Psoas muscle (tissue), 7 donors: ENCODE measurements at regions not wholly inside any gene's neighbourhood (a gene's known extent, or its start where the extent isn't known, plus 50 kb on each side); places are given as distances from the start of the nearest gene placed in this dataset.

Source experiments
- ATAC-seq, 4 donors: fragments of 200-7000 bp; cut with Tn5 transposase; one replicate each; pipeline ENCODE4 v1.9.1; 2020; ENCODE audit warnings: moderate library complexity in 3 of 4, mild to moderate bottlenecking in 2 of 4
- DNase-seq, 2 donors: peaks; one replicate each; pipeline ENCODE4 v3.0.0-alpha.2; 2020
- H3K27ac ChIP-seq: fragments of 200-600 bp; one replicate; pipeline ENCODE4 v1.8.0; 2022
- H3K27me3 ChIP-seq, 3 donors: fragments of 200-600 bp in 1 of 3; one replicate each; pipeline versions ENCODE4 v1.6.1 to v1.8.0; 2013 to 2022; ENCODE audit warnings: low read length in 2 of 3, mild to moderate bottlenecking in 2 of 3, moderate library complexity in 1 of 3; ENCODE audit not compliant: insufficient read depth in 3 of 3
- H3K36me3 ChIP-seq, 2 donors: fragments of 200-600 bp in 1 of 2; one replicate each; pipeline versions ENCODE4 v1.6.1 to v1.8.0; 2013 to 2022; ENCODE audit warnings: low read depth in 1 of 2, mild to moderate bottlenecking in 1 of 2, moderate library complexity in 1 of 2; ENCODE audit not compliant: insufficient read depth in 1 of 2
- H3K4me1 ChIP-seq: fragments of 200-600 bp; one replicate; pipeline ENCODE4 v1.8.0; 2022
- H3K4me3 ChIP-seq: fragments of 200-600 bp; one replicate; pipeline ENCODE4 v1.8.0; 2022; ENCODE audit warnings: mild to moderate bottlenecking
- H3K9me3 ChIP-seq: fragments of 200-600 bp; one replicate; pipeline ENCODE4 v1.8.0; 2022
- WGBS, 3 donors: extraction: QIAGEN DNeasy Blood & Tissue Kit; methylation state at CpG; one replicate each; pipeline versions ENCODE4 v1.1.6 to v1.1.7; 2013; 5-methylcytosine and 5-hydroxymethylcytosine counted together
- intact Hi-C, 2 donors: fragments of 100-400 bp; cut with DNase I; formaldehyde crosslinking; loops; one replicate each; pipeline versions ENCODE4 v1.11.0 to v1.14.2; 2022
- TF ChIP-seq, protein P1 (sequence below): fragments of 200-600 bp; IDR thresholded peaks from one replicate; pipeline ENCODE4 v1.8.0; 2022; ENCODE audit warnings: antibody characterized with exemption
- donor health status: healthy with polysubstance abuse.
- donor health status: DM: no; HTN: no; CAD: no; lungs with moderate emphysema.
- donor health status: Bipolar disorder and iron deficiency.
- donor health status: healthy.
- donor health status: DM: yes; HTN: yes; CAD: no.
- donor health status: DM: no; HTN: no; CAD: no.
- donor health status: DM: yes; HTN: yes; CAD: no.

DNA sequence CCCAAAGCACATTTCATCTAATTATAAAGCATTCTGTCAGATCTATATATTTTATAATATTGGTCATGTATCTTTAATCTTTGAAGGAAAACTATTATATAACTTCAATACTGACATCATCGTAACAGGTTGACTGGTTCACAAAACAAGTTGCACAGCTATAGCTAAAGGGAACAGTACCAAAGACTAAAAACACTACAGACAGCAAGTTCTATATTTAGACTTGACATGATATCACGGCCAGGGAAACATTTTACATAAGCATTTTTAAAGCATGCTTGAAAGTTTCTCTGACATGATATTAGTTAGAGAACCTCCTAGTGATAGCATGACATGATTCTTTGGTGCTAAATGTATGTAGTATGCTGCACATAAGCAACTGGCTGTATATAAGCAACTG is 182.5 kb downstream of the NDFIP2 start:
- H3K4me3 ChIP-seq, result peak overlapping the region; percentile 22
- TF ChIP-seq, protein P1, sequence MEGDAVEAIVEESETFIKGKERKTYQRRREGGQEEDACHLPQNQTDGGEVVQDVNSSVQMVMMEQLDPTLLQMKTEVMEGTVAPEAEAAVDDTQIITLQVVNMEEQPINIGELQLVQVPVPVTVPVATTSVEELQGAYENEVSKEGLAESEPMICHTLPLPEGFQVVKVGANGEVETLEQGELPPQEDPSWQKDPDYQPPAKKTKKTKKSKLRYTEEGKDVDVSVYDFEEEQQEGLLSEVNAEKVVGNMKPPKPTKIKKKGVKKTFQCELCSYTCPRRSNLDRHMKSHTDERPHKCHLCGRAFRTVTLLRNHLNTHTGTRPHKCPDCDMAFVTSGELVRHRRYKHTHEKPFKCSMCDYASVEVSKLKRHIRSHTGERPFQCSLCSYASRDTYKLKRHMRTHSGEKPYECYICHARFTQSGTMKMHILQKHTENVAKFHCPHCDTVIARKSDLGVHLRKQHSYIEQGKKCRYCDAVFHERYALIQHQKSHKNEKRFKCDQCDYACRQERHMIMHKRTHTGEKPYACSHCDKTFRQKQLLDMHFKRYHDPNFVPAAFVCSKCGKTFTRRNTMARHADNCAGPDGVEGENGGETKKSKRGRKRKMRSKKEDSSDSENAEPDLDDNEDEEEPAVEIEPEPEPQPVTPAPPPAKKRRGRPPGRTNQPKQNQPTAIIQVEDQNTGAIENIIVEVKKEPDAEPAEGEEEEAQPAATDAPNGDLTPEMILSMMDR, result no peak
- intact Hi-C loops, result loop anchor here in 1 of 2 donors (5.0 kb wide), 1 partner anchor 679 kb away; the partner anchor contains the start of gene SPRY2
- H3K9me3 ChIP-seq, result no peaks in the 10 kb centered on the region
- H3K27ac ChIP-seq, result peak overlapping the region; percentile 70
- DNase-seq (no peak), ATAC-seq (peak; percentile 48 to 71 (median 68))
- H3K27me3 ChIP-seq, result no peaks in the 10 kb centered on the region
- 26 to 29% (median 26%) methylated on average over 2 of the region's 2 CpGs for WGBS, 3 donors
- peaks cover 28% of the 10 kb centered on the region for H3K4me1 ChIP-seq
- no peaks in the 10 kb centered on the region for H3K36me3 ChIP-seq

DNA sequence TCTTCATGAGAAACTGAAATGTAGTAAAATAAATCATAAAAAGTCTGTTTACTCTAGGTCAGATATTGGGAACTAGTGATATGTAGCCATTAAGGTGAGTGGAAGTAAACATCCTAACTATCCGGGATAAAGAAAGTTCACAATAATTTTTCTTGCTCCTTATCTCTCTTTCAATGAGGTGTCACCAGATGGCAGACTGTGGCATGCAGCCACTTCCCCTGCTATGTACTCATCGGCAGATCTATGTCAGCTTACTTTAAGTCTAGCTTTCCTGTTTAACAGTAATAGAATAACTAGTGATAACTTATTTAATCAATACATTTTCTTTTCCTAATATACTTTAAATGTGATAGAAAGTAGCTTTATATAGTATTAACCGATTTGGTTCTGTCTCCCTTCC is 181.9 kb downstream of the NDFIP2 start:
- Histone ChIP-seq H3K4me1 (peaks cover 34% of the 10 kb centered on the region), H3K36me3 (no peaks in the 10 kb centered on the region), H3K9me3 (no peaks in the 10 kb centered on the region), H3K27ac (peak overlapping the region; percentile 70), H3K4me3 (peak overlapping the region; percentile 22), H3K27me3 (no peaks in the 10 kb centered on the region)
- intact Hi-C loops, result loop anchor here in 1 of 2 donors (5.0 kb wide), 1 partner anchor 679 kb away; the partner anchor contains the start of gene SPRY2
- 37 to 40% (median 39%) methylated on average over 3 of the region's 3 CpGs for WGBS, 3 donors
- ATAC-seq, result peak in 3 of 4 donors; percentile 27 to 39 (median 38)
- peak in 1 of 2 donors; percentile 53 for DNase-seq
- TF ChIP-seq, protein P1, result no peak

DNA sequence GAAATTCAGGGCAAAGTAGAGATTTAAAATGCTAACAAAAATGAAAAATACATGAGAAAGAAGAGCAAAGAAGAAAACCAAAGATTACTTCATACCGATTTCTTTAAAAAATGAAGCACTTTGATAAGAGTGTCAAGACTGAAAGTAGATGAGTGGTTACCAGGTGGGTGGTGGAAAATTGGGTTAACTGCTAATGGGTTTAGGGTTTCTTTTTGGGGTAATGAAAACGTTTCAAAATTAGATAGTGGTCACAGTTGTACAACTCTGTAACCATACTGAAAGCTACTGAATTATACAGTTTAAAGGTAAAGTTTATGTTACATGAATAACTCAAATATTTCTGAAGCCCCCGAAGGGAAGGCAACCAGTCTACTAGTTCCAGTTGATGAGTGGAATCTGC is 179.4 kb downstream of the NDFIP2 start:
- peak overlapping the region; percentile 94 for H3K27ac ChIP-seq
- no peak for ATAC-seq
- intact Hi-C loops, result loop anchor here in 1 of 2 donors (5.0 kb wide), 1 partner anchor 682 kb away; the partner anchor contains the start of gene SPRY2

DNA sequence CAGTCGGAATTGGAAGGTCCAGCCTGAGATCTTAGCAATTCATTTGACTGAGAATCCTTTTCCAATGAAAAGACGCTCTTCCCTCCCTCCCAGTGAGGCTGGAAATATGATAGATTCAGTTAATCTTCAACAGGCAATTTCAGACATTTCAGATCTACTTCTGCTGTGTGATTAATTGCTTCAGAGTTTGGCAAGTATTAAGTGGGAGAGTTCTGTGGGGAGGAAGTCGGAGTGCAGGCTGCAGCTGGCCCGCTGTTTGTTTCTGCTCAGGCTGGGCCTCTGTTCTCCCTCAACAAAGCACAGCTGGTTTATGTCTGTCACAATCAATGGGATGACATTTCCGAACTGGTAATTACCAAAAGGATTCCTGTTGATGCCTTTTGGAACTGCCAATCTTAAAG is 178.2 kb downstream of the NDFIP2 start:
- ATAC-seq, result peak; percentile 86 to 95 (median 94)
- H3K9me3 ChIP-seq, result no peaks in the 10 kb centered on the region
- peak overlapping the region; percentile 94 for H3K27ac ChIP-seq
- TF ChIP-seq, protein P1, result no peak
- intact Hi-C loops, result no loop called here
- DNase-seq, result peak; percentile 40 to 81
- peaks cover 42% of the 10 kb centered on the region for H3K4me1 ChIP-seq
- 9 to 20% (median 10%) methylated on average over 5 of the region's 5 CpGs for WGBS, 3 donors
- H3K36me3 ChIP-seq, result no peaks in the 10 kb centered on the region
- peak overlapping the region; percentile 44 for H3K4me3 ChIP-seq
- H3K27me3 ChIP-seq, result no peaks in the 10 kb centered on the region

More for the DNA sequence above, 179.4 kb downstream of the NDFIP2 start:
- DNase-seq, result no peak
- H3K4me1 ChIP-seq, result peaks cover 44% of the 10 kb centered on the region
- TF ChIP-seq, protein P1, result no peak
- no peaks in the 10 kb centered on the region for H3K9me3 ChIP-seq
- no peaks in the 10 kb centered on the region for H3K36me3 ChIP-seq
- H3K27me3 ChIP-seq, result no peaks in the 10 kb centered on the region
- no peak overlapping the region for H3K4me3 ChIP-seq
- 71 to 83% (median 76%) methylated on average over 3 of the region's 3 CpGs for whole genome bisulfite sequencing, 3 donors
